ENCODE measurements at regions not wholly inside any gene's neighbourhood (a gene's known extent, or its start where the extent isn't known, plus 50 kb on each side); places are given as distances from the start of the nearest gene placed in this dataset.

- TF ChIP-seq CTCF (IDR thresholded peaks at IDR 0.05) (no peak), POLR2A (IDR thresholded peaks at IDR 0.05; ENCODE audit: low read length) (no peak), EP300 (IDR thresholded peaks at IDR 0.05) (no peak), TFCP2L1 (CRISPR knock-in tag; IDR thresholded peaks at IDR 0.05) (no peak), KDM5A (IDR thresholded peaks at IDR 0.05) (no peak), RAD21 (conservative IDR thresholded peaks at IDR 0.05 in 1 of 2, IDR thresholded peaks at IDR 0.05 in 1 of 2) (no peak), MAZ (IDR thresholded peaks at IDR 0.05; ENCODE audit: borderline replicate concordance, low read depth, low read length) (no peak), JUNB (IDR thresholded peaks at IDR 0.05) (no peak), PHF8 (IDR thresholded peaks at IDR 0.05; ENCODE audit: borderline replicate concordance, low read depth) (no peak)
Observed at GRCh38 chr19:34603003-34603402, 74.0 kb downstream of the SCGB2B2 start.

All from A549 (cell line).